GM12874 (cell line): ENCODE measurements at regions not wholly inside any gene's neighbourhood (a gene's known extent, or its start where the extent isn't known, plus 50 kb on each side); places are given as distances from the start of the nearest gene placed in this dataset.

Experiments
- TF ChIP-seq, protein P1 (sequence below): IDR thresholded peaks from 2 replicates; pipeline ENCODE4 v1.5.1; 2011; ENCODE audit warnings: low read depth, mild to moderate bottlenecking, control low read depth, low read length, moderate library complexity; ENCODE audit not compliant: insufficient read depth

- TF ChIP-seq, protein P1, sequence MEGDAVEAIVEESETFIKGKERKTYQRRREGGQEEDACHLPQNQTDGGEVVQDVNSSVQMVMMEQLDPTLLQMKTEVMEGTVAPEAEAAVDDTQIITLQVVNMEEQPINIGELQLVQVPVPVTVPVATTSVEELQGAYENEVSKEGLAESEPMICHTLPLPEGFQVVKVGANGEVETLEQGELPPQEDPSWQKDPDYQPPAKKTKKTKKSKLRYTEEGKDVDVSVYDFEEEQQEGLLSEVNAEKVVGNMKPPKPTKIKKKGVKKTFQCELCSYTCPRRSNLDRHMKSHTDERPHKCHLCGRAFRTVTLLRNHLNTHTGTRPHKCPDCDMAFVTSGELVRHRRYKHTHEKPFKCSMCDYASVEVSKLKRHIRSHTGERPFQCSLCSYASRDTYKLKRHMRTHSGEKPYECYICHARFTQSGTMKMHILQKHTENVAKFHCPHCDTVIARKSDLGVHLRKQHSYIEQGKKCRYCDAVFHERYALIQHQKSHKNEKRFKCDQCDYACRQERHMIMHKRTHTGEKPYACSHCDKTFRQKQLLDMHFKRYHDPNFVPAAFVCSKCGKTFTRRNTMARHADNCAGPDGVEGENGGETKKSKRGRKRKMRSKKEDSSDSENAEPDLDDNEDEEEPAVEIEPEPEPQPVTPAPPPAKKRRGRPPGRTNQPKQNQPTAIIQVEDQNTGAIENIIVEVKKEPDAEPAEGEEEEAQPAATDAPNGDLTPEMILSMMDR, result no peak
Measured at GRCh38 chr2:83859553-83859952, 599.5 kb downstream of the SUCLG1 start.

DNA sequence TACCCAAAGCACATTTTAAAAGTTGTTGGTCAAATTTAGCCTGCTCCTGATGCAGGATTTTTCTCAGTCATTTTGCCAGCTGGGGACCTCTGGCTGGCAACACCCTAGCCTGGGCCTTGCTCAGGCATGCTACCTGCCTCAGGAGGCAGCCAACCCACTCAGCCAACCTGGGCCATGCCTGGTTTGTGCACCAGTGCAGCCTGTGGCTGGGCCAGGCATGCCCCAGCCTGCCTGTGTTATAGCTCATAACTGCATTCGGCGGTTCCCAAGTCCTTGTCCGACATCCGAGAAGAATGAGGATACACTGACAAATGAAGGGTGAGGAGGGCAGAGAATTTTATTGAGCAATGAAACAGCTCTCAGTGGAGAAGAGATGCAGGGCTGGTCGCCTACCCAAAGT is 608.0 kb downstream of the SUCLG1 start:
- TF ChIP-seq, protein P1, result no peak

DNA sequence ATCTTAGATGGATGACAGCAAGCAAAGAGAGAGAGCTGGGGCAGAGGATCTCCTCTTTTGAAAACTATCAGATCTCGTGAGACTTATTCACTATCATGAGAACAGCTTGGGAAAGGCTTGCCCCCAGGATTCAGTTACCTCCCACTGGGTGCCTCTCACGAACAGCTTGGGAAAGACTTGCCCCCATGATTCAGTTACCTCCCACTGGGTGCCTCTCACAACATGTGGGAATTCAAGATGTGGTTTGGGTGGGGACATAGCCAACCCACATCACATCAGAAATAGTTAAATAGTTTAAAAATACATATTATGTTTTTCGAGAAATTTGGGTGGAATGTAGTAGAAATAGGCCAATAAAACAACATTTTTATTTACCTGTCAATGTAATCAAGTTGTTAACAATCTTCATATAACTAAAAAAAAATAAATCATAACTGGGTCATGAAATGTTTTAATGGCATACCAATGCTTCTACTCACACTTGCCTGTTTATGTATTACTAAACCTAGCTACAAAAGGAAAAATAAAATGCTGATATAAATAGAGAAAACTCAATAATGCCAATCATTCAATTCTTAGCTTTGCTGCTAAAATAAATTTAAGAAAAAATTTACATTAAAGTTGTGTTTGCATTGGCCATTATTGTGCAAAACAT is 608.9 kb downstream of the SUCLG1 start:
- TF ChIP-seq, protein P1, result no peak

DNA sequence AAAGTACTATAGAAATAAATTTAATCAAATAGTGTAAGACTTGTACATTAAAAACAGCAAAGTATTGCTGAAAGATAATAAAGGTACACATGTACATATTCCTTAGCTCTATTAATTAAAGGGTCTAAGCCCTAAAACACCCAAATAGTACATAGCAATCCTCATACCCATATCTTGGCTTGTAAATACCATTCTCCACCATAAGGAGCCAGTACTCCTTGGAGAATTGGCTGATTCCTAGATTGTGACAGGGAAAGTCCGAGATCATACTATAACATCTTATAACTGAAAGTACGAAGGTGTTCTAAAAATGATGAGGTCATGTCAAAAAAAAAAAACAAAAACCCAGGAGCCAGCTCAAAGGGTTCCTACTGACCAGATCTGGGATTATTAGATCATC is 614.6 kb downstream of the SUCLG1 start:
- TF ChIP-seq, protein P1, result no peak

- TF ChIP-seq, protein P1, result no peak
Measured at GRCh38 chr2:83842421-83842820, 616.7 kb downstream of the SUCLG1 start.

DNA sequence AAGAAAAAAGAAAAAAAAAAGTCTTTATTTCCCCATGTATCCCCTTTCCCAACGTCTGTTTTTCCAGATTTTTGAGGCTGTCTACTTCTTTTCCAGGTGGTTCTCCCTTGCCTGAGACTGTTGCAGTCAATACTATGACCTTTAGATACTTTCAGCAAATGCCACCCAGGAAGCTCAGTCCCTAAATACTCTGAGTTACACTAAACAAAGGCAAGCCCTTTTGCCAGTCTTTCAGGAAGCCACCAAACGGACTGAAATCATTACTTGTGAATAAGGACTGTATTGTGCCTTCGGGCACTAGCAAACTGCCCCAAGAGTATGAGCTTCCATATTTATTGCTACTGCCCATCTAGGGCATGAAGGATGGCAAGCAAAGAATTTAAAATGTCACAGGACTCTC is 621.3 kb downstream of the SUCLG1 start:
- TF ChIP-seq, protein P1, result no peak

DNA sequence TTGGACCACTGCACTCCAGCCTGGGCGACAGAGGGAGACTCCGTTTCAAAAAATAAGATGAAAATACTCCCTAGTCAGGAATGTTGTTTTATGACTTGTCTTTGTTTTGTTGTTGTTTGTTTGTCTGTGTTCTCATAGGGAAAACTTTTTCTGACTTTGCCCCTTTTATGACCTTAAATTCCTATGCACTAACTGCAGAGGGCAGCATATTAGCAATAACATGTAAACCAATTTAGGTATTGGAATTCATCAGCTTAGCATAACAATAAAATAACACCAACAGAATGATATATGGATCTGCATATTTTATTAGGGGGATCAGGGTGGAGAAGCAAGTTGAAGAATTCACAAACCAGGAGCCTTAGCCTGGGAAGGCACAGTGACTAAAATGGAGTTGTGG is 631.5 kb downstream of the SUCLG1 start:
- TF ChIP-seq, protein P1, result no peak
